GM12864 (cell line): ENCODE measurements at regions not wholly inside any gene's neighbourhood (a gene's known extent, or its start where the extent isn't known, plus 50 kb on each side); places are given as distances from the start of the nearest gene placed in this dataset.

Source experiments
- DNase-seq: peaks from one replicate; pipeline ENCODE4 v3.0.0-alpha.2; 2011; ENCODE audit warnings: low read depth
- H3K4me3 ChIP-seq: 2 replicates; pipeline ENCODE4 v1.5.1; 2011; ENCODE audit warnings: mild to moderate bottlenecking, low read depth, low read length, control low read depth
- TF ChIP-seq, protein P1 (sequence below): IDR thresholded peaks from 2 replicates; pipeline ENCODE4 v1.5.1; 2011; ENCODE audit warnings: low read depth, mild to moderate bottlenecking, moderate library complexity, low read length, control low read depth, inconsistent platforms; ENCODE audit errors: missing control alignments

DNA sequence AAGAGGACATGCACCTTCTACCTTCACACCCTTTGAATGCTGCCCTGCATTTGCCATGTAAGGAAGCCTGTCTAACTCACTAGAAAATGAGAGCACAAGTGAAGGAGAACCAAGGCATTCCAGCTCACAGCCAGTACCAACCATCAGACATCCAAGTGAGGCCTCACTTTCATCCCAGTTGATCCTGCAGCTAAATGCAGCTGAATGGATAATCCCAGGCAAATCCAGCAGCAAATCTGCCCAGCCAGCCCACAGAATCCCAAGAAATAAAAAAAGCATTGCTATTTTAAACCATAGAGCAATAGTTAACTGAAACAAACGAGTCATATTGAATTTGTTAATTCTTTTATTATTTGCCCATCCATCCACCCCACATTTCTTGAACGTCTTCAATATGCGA is 112.5 kb downstream of the C4orf33 start:
- TF ChIP-seq, protein P1, sequence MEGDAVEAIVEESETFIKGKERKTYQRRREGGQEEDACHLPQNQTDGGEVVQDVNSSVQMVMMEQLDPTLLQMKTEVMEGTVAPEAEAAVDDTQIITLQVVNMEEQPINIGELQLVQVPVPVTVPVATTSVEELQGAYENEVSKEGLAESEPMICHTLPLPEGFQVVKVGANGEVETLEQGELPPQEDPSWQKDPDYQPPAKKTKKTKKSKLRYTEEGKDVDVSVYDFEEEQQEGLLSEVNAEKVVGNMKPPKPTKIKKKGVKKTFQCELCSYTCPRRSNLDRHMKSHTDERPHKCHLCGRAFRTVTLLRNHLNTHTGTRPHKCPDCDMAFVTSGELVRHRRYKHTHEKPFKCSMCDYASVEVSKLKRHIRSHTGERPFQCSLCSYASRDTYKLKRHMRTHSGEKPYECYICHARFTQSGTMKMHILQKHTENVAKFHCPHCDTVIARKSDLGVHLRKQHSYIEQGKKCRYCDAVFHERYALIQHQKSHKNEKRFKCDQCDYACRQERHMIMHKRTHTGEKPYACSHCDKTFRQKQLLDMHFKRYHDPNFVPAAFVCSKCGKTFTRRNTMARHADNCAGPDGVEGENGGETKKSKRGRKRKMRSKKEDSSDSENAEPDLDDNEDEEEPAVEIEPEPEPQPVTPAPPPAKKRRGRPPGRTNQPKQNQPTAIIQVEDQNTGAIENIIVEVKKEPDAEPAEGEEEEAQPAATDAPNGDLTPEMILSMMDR = no peak
- H3K4me3 ChIP-seq = no peak overlapping the region
- DNase-seq = no peak

DNA sequence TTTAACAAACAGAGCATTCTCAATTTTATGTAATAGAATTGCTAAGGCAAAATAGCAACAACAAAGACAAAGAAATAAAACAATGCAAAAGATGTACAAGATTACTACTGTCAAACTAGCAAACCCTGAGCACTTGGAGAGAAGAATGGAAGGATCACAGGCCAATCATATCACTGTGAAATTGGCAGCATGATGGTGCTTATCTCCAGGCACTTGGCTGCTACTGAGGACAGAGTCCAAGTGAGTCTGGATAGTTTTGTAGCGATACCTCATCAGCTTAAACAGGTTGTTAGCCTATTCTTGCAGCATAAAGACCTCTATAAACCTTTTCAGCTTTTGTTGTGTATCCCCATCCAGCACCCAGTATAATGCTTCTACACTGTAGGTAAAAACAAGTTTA is 117.7 kb downstream of the C4orf33 start:
- TF ChIP-seq, protein P1 = no peak
- no peak overlapping the region for H3K4me3 ChIP-seq
- DNase-seq = no peak

DNA sequence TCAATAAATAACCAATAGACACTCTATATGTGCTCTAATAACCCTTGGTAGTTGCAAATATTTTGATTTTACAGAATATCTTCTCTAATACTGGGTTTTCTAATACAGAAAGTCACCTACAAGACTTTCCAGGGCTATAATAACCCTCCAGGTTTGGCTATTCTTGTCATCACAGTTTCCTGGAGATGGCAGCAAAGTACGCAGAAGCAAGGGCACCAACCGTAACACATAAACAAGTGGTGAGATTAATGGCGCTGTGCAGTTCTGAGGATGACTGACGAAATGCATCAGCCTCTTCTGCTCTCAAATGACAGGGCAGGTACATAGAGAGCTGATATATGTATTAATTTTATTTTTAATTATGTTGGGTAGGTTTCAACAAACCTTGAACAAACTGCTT is 122.4 kb downstream of the C4orf33 start:
- DNase-seq = no peak
- TF ChIP-seq, protein P1 = peak; percentile 14
- H3K4me3 ChIP-seq = no peak overlapping the region

DNA sequence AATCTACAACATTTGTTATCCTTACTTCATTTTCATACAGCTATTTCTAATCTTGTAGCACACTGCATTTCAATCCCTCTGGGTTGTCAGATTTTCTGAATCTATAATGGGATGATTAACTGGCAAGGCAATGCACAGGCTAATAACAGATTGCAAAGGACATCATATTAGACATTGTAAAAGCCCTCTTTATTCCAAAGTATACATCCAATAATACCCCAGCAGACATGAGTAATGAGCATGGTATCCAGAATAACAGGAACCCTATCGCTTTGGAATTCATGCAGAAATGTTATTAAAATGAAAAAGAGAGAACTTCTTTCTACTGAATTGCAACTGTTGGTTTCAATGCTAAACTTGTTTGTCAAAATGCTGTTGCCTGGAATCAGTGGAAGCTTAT is 122.9 kb downstream of the C4orf33 start:
- TF ChIP-seq, protein P1 = no peak
- no peak for DNase-seq
- no peak overlapping the region for H3K4me3 ChIP-seq

DNA sequence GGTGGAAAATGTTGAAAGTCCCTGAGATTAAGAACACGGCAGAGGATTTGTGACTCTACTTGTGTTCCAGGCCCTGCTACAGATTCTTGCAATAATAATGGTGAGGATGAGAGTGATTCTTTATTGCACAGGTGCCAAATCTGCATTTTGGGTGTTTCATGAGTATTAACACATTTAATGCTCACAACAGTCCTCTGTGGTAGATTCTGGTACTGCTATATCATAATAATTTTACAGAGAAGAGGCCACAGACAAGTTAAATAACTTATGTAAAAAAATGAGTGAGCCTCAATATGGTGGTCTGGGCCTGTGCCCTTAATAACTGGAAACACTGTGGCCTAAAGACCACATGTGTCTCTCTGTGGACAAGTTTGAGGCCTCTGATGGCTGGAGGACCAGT is 124.3 kb downstream of the C4orf33 start:
- TF ChIP-seq, protein P1 = no peak
- no peak overlapping the region for H3K4me3 ChIP-seq
- DNase-seq = no peak

DNA sequence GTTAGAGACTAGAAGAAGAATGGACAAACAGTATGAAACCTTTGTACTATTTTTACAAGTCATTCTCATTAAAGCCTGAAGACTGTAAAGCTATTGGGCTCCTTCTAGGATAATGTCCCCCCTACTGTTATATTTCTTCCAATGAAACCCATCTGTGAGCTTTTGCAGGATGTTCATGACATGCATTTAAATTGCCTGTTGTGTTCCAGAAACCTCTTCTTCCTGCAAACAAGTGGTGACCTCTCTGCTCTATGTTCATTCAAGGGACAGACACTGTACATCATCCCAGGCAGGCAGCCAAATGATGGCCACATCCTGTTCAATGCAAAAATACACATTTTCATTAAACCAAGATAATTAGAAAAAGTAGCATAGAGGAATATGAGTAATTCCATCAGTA is 128.0 kb downstream of the C4orf33 start:
- DNase-seq = no peak
- TF ChIP-seq, protein P1 = no peak
- H3K4me3 ChIP-seq = no peak overlapping the region

DNA sequence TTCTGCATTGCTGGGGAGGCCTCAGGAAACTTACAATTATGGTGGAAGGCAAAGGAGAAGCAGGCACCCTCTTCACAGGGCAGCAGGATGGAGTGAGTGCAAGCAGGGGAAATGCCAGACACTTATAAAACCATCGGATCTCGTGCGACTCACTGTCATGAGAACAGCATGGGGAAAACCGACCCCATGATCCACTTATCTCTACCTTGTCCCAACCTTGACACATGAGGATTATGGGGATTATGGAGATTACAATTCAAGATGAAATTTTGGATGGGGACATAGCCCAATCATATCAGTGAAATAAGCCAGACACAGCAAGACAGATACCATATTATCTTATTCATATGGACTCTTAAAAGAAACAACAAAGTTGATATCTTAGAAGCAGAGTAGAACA is 134.9 kb downstream of the C4orf33 start:
- no peak overlapping the region for H3K4me3 ChIP-seq
- TF ChIP-seq, protein P1 = no peak
- no peak for DNase-seq
